SK-N-MC (cell line): ENCODE measurements at regions not wholly inside any gene's neighbourhood (a gene's known extent, or its start where the extent isn't known, plus 50 kb on each side); places are given as distances from the start of the nearest gene placed in this dataset.

Experiments used
- EZH2 ChIP-seq: fragments of 200-600 bp; sonication (generic); IDR thresholded peaks from one replicate; pipeline ENCODE4 v1.6.1; 2017; ENCODE audit warnings: antibody characterized with exemption
- FOXP2 ChIP-seq: optimal IDR thresholded peaks from 2 replicates; pipeline ENCODE3; 2011; ENCODE audit warnings: mild to moderate bottlenecking, moderate library complexity; ENCODE audit not compliant: insufficient read depth; ENCODE audit errors: extremely low read length, control extremely low read depth
- POLR2AphosphoS5 ChIP-seq: IDR thresholded peaks from 2 replicates; pipeline ENCODE4 v1.6.1; 2012; ENCODE audit warnings: mild to moderate bottlenecking, low read depth, low read length, borderline replicate concordance

GRCh38 chr16:54690306-54690705 lies 240.4 kb upstream of the IRX5 start:
- TF ChIP-seq EZH2 (no peak), POLR2AphosphoS5 (no peak), FOXP2 (no peak)
